Tibial artery (tissue), 4 donors: ENCODE measurements at regions not wholly inside any gene's neighbourhood (a gene's known extent, or its start where the extent isn't known, plus 50 kb on each side); places are given as distances from the start of the nearest gene placed in this dataset.

Experiments
- DNase-seq, 2 donors: peaks; one replicate each; pipeline ENCODE4 v3.0.0-alpha.2; 2019
- H3K27ac ChIP-seq, 2 donors: fragments of 200-600 bp; sonication (generic) in 1 of 2; 1 replicate in 1 of 2; 2 replicates in 1 of 2; pipeline ENCODE4 v1.5.1; 2018 to 2019; ENCODE audit warnings: mild to moderate bottlenecking in 1 of 2
- H3K27me3 ChIP-seq, 2 donors: fragments of 200-600 bp; sonication (generic) in 1 of 2; one replicate each; pipeline versions ENCODE4 v1.5.1 to v1.6.0; 2016 to 2019
- H3K36me3 ChIP-seq, 3 donors: fragments of 200-600 bp; sonication (generic) in 2 of 3; one replicate each; pipeline ENCODE4 v1.5.1; 2016 to 2019; ENCODE audit warnings: mild to moderate bottlenecking in 2 of 3
- H3K4me1 ChIP-seq, 4 donors: fragments of 200-600 bp; sonication (generic) in 2 of 4; 1 replicate in 3 of 4; 2 replicates in 1 of 4; pipeline ENCODE4 v1.5.1; 2016 to 2019
- H3K4me3 ChIP-seq, 2 donors: fragments of 200-600 bp; sonication (generic) in 1 of 2; 1 replicate in 1 of 2; 2 replicates in 1 of 2; pipeline ENCODE4 v1.5.1; 2018 to 2019; ENCODE audit warnings: mild to moderate bottlenecking in 2 of 2
- H3K9me3 ChIP-seq, 3 donors: fragments of 200-600 bp; sonication (generic) in 1 of 3; one replicate each; pipeline ENCODE4 v1.5.1; 2016 to 2019
- CTCF ChIP-seq, 2 experiments: fragments of 200-600 bp in 1 of 2; fragments of 450-650 bp in 1 of 2; IDR thresholded peaks; one replicate each; pipeline ENCODE4 v1.5.1; 2017 to 2019; ENCODE audit warnings: antibody characterized with exemption in 2 of 2, mild to moderate bottlenecking in 1 of 2, moderate library complexity in 1 of 2
- intact Hi-C: fragments of 100-400 bp; cut with DNase I; formaldehyde crosslinking; loops from one replicate; pipeline ENCODE4 v1.15.0; 2023; ENCODE audit warnings: low total_unique reads

- Histone ChIP-seq H3K4me3 (no peak overlapping the region), H3K9me3 (no peaks in the 10 kb centered on the region), H3K4me1 (no peaks in the 10 kb centered on the region), H3K27me3 (no peaks in the 10 kb centered on the region), H3K36me3 (no peaks in the 10 kb centered on the region), H3K27ac (no peak overlapping the region)
- intact Hi-C loops, result no loop called here
- no peak for TF ChIP-seq CTCF (IDR thresholded peaks at IDR 0.05)
- DNase-seq, result no peak
Observed at GRCh38 chr16:17940584-17941364, 395.8 kb downstream of the NPIPA8 start.

- TF ChIP-seq CTCF (IDR thresholded peaks at IDR 0.05), result no peak
- intact Hi-C loops, result no loop called here
- H3K27me3 ChIP-seq, result no peaks in the 10 kb centered on the region
Observed at GRCh38 chr16:17939723-17940122, 396.8 kb downstream of the NPIPA8 start.

GRCh38 chr16:17939122-17939536 is 397.4 kb downstream of the NPIPA8 start:
- Histone ChIP-seq H3K27me3 (no peaks in the 10 kb centered on the region), H3K4me1 (no peaks in the 10 kb centered on the region), H3K4me3 (no peak overlapping the region), H3K27ac (no peak overlapping the region), H3K36me3 (no peaks in the 10 kb centered on the region), H3K9me3 (no peaks in the 10 kb centered on the region)
- no peak for DNase-seq
- intact Hi-C loops, result no loop called here
- no peak for TF ChIP-seq CTCF (IDR thresholded peaks at IDR 0.05)

More at GRCh38 chr16:17939723-17940122, 396.8 kb downstream of the NPIPA8 start:
- Histone ChIP-seq H3K9me3 (no peaks in the 10 kb centered on the region), H3K36me3 (no peaks in the 10 kb centered on the region), H3K4me1 (no peaks in the 10 kb centered on the region), H3K4me3 (no peak overlapping the region), H3K27ac (no peak overlapping the region)
- DNase-seq, result no peak

GRCh38 chr16:17938546-17938945 is 398.0 kb downstream of the NPIPA8 start:
- intact Hi-C loops, result no loop called here
- Histone ChIP-seq H3K27ac (no peak overlapping the region), H3K4me3 (no peak overlapping the region), H3K9me3 (no peaks in the 10 kb centered on the region), H3K27me3 (no peaks in the 10 kb centered on the region), H3K4me1 (no peaks in the 10 kb centered on the region), H3K36me3 (no peaks in the 10 kb centered on the region)
- no peak for TF ChIP-seq CTCF (IDR thresholded peaks at IDR 0.05)
- DNase-seq, result no peak

- no peaks in the 10 kb centered on the region for H3K27me3 ChIP-seq
- no peak for DNase-seq
- H3K4me1 ChIP-seq, result no peaks in the 10 kb centered on the region
- no peaks in the 10 kb centered on the region for H3K9me3 ChIP-seq
- H3K36me3 ChIP-seq, result no peaks in the 10 kb centered on the region
- no peak overlapping the region for H3K4me3 ChIP-seq
- no peak for TF ChIP-seq CTCF (IDR thresholded peaks at IDR 0.05)
- no peak overlapping the region for H3K27ac ChIP-seq
- intact Hi-C loops, result no loop called here
Observed at GRCh38 chr16:17936766-17937402, 399.7 kb downstream of the NPIPA8 start.
